Body of pancreas (tissue), 4 donors: ENCODE measurements at regions not wholly inside any gene's neighbourhood (a gene's known extent, or its start where the extent isn't known, plus 50 kb on each side); places are given as distances from the start of the nearest gene placed in this dataset.

Experiments
- POLR2A ChIP-seq, 3 donors: fragments of 450-650 bp; IDR thresholded peaks; one replicate each; pipeline ENCODE4 v1.6.1; 2016; ENCODE audit warnings: antibody characterized with exemption in 3 of 3, mild to moderate bottlenecking in 2 of 3
- TF ChIP-seq, protein P1 (sequence below), 7 experiments: fragments of 450-650 bp in 4 of 7; fragments of 200-600 bp in 3 of 7; sonication (generic) in 3 of 7; IDR thresholded peaks; one replicate each; pipeline ENCODE4 v1.5.1; 2016 to 2019; ENCODE audit warnings: antibody characterized with exemption in 7 of 7

DNA sequence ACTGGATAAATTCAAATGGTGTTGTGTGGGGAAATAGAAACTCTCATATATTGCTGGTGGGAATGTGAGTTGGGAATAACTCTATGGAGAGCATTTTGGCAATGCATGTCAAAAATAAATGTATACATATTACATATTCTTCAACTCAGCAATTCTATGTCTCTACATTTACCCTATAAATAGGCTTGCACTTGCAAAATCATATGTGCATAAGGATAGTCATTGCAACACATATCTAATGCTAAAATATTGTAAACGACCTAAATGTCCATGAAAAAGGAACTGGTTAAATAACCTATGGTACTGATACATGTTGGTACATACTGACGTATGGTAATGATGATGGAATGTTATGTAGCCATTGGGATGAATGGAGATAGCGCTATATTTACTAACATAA, 94.5 kb upstream of the CHD1 start:
- no peak for TF ChIP-seq POLR2A (IDR thresholded peaks at IDR 0.05)
- TF ChIP-seq, protein P1, sequence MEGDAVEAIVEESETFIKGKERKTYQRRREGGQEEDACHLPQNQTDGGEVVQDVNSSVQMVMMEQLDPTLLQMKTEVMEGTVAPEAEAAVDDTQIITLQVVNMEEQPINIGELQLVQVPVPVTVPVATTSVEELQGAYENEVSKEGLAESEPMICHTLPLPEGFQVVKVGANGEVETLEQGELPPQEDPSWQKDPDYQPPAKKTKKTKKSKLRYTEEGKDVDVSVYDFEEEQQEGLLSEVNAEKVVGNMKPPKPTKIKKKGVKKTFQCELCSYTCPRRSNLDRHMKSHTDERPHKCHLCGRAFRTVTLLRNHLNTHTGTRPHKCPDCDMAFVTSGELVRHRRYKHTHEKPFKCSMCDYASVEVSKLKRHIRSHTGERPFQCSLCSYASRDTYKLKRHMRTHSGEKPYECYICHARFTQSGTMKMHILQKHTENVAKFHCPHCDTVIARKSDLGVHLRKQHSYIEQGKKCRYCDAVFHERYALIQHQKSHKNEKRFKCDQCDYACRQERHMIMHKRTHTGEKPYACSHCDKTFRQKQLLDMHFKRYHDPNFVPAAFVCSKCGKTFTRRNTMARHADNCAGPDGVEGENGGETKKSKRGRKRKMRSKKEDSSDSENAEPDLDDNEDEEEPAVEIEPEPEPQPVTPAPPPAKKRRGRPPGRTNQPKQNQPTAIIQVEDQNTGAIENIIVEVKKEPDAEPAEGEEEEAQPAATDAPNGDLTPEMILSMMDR (IDR thresholded peaks at IDR 0.05) = no peak
